ENCODE measurements at regions not wholly inside any gene's neighbourhood (a gene's known extent, or its start where the extent isn't known, plus 50 kb on each side); places are given as distances from the start of the nearest gene placed in this dataset.

DNA sequence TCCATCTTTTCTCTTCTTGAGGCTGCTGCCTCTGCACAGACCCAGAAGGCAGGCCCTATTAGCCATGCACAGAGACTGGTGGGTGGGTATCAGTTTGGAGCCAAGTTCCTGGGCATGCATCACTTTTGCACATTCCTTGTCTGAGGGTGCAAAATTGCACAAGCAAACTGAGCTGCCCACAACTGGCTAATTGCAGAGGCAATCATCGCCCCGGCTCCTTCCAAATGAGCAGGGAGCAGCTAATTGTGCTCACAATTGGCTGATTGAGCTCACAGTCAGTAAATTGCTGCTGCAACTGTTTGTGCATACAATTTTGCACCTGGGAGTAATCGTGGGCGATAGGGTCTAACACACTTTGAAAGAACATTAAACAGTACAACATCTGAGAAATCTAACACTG is 511.4 kb downstream of the DHX35 start:
- H3K9me3 ChIP-seq: no peaks in the 10 kb centered on the region
- 51 to 62% methylated on average over 4 of the region's 4 CpGs for WGBS, 2 donors
- no peak overlapping the region for H3K4me3 ChIP-seq
- no peaks in the 10 kb centered on the region for H3K27me3 ChIP-seq
- H3K4me1 ChIP-seq: no peaks in the 10 kb centered on the region
- no peak overlapping the region for H3K27ac ChIP-seq
- H3K36me3 ChIP-seq: no peaks in the 10 kb centered on the region
- TF ChIP-seq POLR2A (IDR thresholded peaks at IDR 0.05) (no peak), EP300 (IDR thresholded peaks at IDR 0.05) (no peak)
- TF ChIP-seq, protein P1, sequence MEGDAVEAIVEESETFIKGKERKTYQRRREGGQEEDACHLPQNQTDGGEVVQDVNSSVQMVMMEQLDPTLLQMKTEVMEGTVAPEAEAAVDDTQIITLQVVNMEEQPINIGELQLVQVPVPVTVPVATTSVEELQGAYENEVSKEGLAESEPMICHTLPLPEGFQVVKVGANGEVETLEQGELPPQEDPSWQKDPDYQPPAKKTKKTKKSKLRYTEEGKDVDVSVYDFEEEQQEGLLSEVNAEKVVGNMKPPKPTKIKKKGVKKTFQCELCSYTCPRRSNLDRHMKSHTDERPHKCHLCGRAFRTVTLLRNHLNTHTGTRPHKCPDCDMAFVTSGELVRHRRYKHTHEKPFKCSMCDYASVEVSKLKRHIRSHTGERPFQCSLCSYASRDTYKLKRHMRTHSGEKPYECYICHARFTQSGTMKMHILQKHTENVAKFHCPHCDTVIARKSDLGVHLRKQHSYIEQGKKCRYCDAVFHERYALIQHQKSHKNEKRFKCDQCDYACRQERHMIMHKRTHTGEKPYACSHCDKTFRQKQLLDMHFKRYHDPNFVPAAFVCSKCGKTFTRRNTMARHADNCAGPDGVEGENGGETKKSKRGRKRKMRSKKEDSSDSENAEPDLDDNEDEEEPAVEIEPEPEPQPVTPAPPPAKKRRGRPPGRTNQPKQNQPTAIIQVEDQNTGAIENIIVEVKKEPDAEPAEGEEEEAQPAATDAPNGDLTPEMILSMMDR (IDR thresholded peaks at IDR 0.05): no peak
- no peak for DNase-seq (ENCODE audit: low spot score in 2 of 2)

- no peaks in the 10 kb centered on the region for H3K27me3 ChIP-seq
- H3K4me3 ChIP-seq: no peak overlapping the region
- 79 to 81% methylated on average over 2 of the region's 2 CpGs for WGBS, 2 donors
- no peaks in the 10 kb centered on the region for H3K4me1 ChIP-seq
- H3K9me3 ChIP-seq: no peaks in the 10 kb centered on the region
- no peak overlapping the region for H3K27ac ChIP-seq
- TF ChIP-seq, protein P1 (IDR thresholded peaks at IDR 0.05): no peak
- TF ChIP-seq EP300 (IDR thresholded peaks at IDR 0.05): no peak
- TF ChIP-seq POLR2A (IDR thresholded peaks at IDR 0.05): no peak
- no peaks in the 10 kb centered on the region for H3K36me3 ChIP-seq
- DNase-seq (ENCODE audit: low spot score in 2 of 2): no peak
These were observed 506.6 kb downstream of the DHX35 start for GRCh38 chr20:39468703-39469102.

- no peaks in the 10 kb centered on the region for H3K4me1 ChIP-seq
- no peak for DNase-seq (ENCODE audit: low spot score in 2 of 2)
- no peak overlapping the region for H3K27ac ChIP-seq
- TF ChIP-seq, protein P1 (IDR thresholded peaks at IDR 0.05): no peak
- TF ChIP-seq EP300 (IDR thresholded peaks at IDR 0.05): no peak
- TF ChIP-seq POLR2A (IDR thresholded peaks at IDR 0.05): no peak
- H3K27me3 ChIP-seq: no peaks in the 10 kb centered on the region
- WGBS, 2 donors: 92 to 93% methylated on average over 1 of the region's 1 CpG
- H3K36me3 ChIP-seq: no peaks in the 10 kb centered on the region
- H3K4me3 ChIP-seq: no peak overlapping the region
- H3K9me3 ChIP-seq: no peaks in the 10 kb centered on the region
These were observed 502.1 kb downstream of the DHX35 start for GRCh38 chr20:39464238-39464637.

GRCh38 chr20:39462416-39462945 is 500.3 kb downstream of the DHX35 start:
- H3K27ac ChIP-seq: no peak overlapping the region
- DNase-seq (ENCODE audit: low spot score in 2 of 2): no peak
- H3K27me3 ChIP-seq: no peaks in the 10 kb centered on the region
- H3K4me1 ChIP-seq: no peaks in the 10 kb centered on the region
- TF ChIP-seq EP300 (IDR thresholded peaks at IDR 0.05) (no peak), POLR2A (IDR thresholded peaks at IDR 0.05) (no peak)
- TF ChIP-seq, protein P1 (IDR thresholded peaks at IDR 0.05): no peak
- no peaks in the 10 kb centered on the region for H3K9me3 ChIP-seq
- no peaks in the 10 kb centered on the region for H3K36me3 ChIP-seq
- 46 to 50% methylated on average over 5 of the region's 5 CpGs for WGBS, 2 donors
- H3K4me3 ChIP-seq: no peak overlapping the region

DNA sequence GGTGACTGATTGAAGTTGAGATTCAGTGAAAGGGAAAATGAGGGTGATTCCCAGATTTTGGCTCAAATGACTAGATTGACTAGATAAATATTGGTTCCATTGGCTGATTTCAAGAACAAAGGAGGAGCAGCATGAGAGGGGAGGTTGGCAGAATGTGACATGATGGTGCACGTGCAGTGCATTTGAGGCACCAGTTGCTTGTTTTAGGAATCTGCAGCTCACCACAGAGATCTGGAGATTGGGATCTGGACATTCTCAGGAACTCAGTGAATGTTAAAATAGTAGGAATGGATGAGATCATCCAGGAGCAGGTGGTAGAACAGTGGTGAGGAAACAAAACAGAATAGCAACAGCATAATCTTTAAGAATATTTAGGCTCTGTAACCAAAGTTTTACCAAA is 496.3 kb downstream of the DHX35 start:
- H3K27ac ChIP-seq: no peak overlapping the region
- no peak for DNase-seq (ENCODE audit: low spot score in 2 of 2)
- WGBS, 2 donors: 86 to 100% methylated on average over 1 of the region's 1 CpG
- no peaks in the 10 kb centered on the region for H3K27me3 ChIP-seq
- H3K9me3 ChIP-seq: no peaks in the 10 kb centered on the region
- no peaks in the 10 kb centered on the region for H3K4me1 ChIP-seq
- H3K36me3 ChIP-seq: no peaks in the 10 kb centered on the region
- no peak for TF ChIP-seq POLR2A (IDR thresholded peaks at IDR 0.05)
- TF ChIP-seq, protein P1 (IDR thresholded peaks at IDR 0.05): no peak
- no peak for TF ChIP-seq EP300 (IDR thresholded peaks at IDR 0.05)
- H3K4me3 ChIP-seq: no peak overlapping the region

Data from tibial nerve (tissue), 4 donors.